Hematopoietic multipotent progenitor cell treated with erythropoietin and hydrocortisone succinate and interleukin-3 and kit ligand, for 4 days (in vitro differentiated cells): ENCODE measurements at regions not wholly inside any gene's neighbourhood (a gene's known extent, or its start where the extent isn't known, plus 50 kb on each side); places are given as distances from the start of the nearest gene placed in this dataset.
A peak's percentile ranks its signal among the peaks of the same experiment; 100 is the strongest.

Source experiments
- DNase-seq: peaks from one replicate; pipeline ENCODE4 v3.0.0-alpha.2; 2015

GRCh38 chr15:36498916-36499315 is 80.5 kb upstream of the CDIN1 start:
- DNase-seq: no peak

DNA sequence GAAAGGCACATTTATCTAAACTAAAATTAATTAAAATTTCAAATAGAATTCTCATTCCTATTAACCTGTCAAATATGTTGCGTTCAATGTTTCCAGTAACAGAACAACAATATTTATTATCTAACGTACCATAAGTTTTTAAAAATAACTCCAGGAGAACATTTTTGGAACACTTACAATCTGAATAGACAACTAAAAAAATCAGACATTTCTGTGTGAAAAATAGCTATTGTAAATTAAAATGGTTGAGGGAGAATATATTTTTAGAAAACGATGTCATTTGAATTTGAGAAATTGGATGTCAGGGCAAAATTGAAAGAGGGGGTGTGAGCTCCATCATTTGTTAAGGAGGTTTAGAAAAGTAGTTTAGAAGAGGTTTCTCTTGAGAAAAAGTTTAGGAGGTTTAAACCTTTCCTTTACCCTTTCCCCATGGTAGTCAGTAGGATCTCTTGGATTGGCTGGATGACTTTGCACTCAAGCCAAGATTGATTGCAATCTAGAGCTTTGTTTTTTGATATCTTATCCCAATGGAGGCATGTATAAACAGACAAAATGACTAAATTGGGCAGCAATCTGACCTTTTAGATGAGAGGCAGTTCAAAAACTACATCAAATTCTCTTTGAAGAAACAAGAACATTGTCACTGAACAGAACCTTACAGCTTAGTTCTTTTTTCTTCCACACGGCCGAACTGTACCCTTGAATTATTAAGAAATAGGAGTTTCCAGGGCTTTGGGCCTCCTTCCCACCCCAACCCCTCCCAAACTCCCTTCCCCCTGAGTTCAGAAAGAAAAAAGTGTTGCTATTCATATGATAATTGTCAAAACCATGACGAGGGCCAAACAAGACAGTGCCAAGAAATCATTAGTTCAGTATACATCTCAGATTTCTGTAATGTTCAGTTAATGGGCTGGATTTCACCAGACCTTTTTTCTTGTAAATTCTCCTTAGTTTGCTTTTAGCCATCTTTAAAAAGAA is 79.7 kb upstream of the CDIN1 start:
- DNase-seq: no peak

DNA sequence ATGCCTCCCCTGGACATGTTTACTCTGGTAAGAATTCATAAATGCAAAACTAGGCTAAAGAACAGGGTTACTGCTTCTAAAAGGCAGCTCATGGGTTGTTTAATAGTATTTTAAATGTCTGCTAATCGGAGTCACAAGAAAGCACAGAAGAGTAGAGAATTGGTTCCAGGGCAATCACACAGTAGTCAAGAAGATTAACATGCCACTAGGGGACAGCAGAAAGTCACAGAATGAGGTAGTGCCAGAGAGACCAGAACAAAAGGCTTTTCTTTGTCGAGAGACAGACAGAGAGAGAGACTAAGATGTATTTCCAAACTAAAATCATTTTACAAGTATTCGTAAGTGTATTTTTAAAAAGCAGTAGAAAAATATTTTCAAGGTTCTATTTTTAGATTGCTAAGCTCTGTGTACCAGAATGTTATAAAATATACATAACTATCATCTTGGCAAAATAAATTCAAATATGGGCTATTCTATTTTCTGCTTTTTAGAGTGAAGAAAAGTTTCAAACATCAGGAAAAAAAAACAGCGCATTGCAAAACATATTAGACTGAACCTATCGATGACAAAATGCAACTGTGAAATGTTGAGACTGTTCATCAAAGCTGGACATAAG is 78.3 kb upstream of the CDIN1 start:
- peak; percentile 67 for DNase-seq

DNA sequence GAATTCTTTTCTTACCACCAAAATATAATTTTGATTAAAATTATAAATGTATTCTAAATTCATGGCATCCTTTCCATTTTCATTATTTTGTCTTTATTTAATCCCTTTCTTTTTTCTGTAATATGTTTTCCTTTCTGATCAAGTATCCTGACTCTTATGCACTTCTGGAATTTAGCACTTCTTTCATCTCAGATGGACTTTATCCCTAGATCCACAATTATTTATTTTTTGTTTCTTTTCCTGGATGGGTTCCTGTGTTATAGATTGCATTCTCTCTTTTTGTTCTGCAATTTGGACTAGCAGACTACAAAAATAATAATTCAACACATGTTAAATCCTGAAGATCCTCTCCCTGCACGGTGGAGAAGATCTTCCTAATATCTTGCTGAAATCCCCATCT is 76.9 kb upstream of the CDIN1 start:
- DNase-seq: no peak

- no peak for DNase-seq
These were observed 72.6 kb upstream of the CDIN1 start for GRCh38 chr15:36506733-36507356.

GRCh38 chr15:36507458-36507857 is 72.0 kb upstream of the CDIN1 start:
- no peak for DNase-seq

DNA sequence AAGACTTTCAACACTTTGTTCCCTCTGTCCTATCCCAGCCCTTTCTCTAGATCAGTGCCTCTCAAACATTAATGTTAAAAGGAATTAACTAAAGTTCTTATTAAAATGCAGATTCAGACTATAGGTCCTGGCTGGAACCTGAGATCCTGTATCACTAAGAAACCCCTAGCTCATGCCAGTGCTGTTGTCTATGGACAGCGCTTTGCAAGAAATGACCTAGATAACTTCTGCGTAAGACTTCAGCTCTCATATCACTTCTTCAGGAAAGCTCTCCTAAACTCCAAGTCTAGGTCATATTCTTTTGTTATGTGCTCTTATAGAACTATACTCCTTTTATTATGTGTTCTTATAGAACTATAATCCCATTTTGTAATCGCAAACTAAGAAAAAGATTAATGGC is 67.8 kb upstream of the CDIN1 start:
- DNase-seq: no peak

- no peak for DNase-seq
These were observed 61.7 kb upstream of the CDIN1 start for GRCh38 chr15:36517758-36518157.

GRCh38 chr15:36519067-36519466 is 60.4 kb upstream of the CDIN1 start:
- DNase-seq: no peak

DNA sequence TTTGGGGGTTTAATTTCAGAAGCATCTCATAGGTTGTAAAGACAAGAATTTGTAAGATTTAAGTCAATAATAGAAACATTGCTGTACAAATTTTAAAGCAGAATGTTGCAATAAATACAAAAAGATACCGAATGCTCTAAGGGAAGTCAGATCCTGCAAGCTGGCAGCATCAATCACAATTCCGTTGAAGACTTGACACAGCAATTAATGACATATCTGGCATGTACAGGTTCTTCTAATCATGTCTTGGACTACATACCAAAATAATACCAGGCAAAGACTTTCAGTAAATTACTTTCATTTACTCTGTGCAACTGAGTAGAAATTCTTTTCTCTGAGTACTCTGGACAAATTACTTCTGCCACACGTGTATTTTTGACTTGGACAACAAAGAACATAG is 54.0 kb upstream of the CDIN1 start:
- no peak for DNase-seq

DNA sequence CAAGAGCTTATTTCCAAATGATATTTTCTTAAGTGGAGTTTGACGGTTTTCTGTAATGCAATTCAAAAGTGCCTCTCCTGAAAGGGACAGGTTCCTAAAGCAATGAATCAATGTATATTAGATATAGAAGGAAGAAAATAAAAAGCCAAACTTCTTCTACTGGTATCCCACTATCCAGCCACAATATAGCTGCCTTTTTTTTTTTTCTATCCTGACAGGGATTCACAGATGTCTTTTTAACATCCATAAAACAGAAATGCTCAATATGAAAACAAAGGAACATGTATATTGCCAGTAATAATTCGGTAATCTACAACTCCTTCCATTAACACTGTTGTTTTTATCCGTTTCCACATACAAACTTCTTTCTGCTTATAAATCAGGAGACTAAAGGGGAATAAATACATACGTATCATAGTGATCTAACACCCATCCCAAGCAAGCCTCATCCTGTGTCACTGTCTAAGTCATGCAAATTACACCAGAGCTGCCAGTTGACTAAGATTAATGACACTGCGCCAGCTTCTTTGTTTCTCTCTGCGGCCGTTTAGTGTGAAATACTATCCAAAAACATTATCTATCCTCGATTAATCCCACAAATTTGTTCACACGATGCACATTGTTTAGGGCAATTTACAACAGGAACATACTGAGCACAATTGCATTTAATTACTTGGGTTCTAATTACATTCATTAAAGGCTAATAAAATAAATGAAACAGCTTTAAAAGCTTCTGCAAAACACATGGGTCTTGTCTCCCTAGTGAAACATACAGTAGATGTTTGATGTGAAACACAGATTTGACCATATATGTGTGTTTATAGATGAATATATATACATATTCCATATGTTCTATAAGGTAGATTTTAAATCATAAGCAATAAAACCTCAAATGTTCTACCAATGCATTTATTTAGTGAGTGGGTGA is 51.9 kb upstream of the CDIN1 start:
- no peak for DNase-seq

DNA sequence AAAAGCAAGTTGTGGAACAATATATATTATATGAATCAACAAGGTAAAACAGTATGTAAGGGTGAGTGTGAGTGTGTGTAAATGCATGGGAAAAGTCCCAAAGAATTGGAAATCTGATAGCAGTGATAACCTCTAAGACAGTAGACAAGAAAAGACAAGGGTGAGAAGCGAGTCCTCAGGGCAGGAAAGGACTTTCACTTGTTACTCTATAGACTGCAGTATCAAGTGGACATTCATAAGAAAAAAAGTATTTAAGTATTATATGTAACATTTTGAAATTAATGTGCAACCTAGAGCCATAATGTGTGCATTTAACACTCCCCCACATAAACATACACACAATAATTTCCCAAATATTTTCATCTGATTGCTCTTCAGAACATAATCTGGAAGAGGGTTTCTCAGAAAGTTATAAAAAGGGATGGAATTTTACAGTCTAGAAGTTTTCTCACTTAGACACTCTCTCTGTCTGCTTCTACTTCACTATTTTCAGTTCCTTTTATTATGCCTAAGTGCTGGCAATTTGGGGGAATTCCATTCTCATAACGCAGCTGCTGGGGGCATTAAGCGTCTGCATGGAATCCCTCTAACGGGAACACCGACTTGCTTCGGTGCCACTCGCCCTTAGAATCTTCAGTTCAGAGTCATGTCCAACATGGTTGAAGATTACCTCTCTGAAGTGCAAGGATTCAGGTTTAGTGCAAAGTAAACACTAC is 50.0 kb upstream of the CDIN1 start:
- DNase-seq: no peak
